ENCODE measurements at regions not wholly inside any gene's neighbourhood (a gene's known extent, or its start where the extent isn't known, plus 50 kb on each side); places are given as distances from the start of the nearest gene placed in this dataset.
"Not testable (repeated sequence)": the region's sequence is repeated elsewhere in the genome, so short reads cannot be mapped to it uniquely, and the experiment has no call there.

DNA sequence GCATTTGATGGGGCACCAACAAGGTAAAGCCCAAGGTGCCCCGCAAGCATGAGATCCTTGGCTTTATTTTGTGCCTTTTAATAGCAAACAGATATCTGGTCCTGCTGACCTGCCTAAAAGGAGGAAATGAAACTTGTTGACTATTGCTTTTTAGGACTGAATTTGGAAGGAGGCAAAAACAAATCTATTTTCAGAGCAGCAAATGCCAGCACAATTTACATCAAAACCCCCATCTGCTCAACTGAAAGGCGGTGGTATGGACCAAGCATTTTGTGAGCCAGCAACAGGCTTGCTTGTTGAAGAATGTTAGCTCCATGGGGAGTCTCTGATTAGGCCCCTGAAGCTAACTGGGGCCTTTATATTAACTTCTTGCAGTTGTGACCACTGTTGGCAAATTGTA, 192.6 kb upstream of the E2F8 start:
- WGBS, 3 donors: 78 to 95% (median 87%) methylated on average over 2 of the region's 2 CpGs
- H3K27ac ChIP-seq (ENCODE audit: low read depth, low read length): no peak overlapping the region

GRCh38 chr11:19432370-19433061, 191.8 kb upstream of the E2F8 start:
- WGBS, 3 donors: 43 to 56% (median 47%) methylated on average over 3 of the region's 3 CpGs
- no peak overlapping the region for H3K27ac ChIP-seq (ENCODE audit: low read depth, low read length)

GRCh38 chr11:19430754-19431398, 190.1 kb upstream of the E2F8 start:
- WGBS, 3 donors: 71 to 82% (median 77%) methylated on average over 8 of the region's 8 CpGs

DNA sequence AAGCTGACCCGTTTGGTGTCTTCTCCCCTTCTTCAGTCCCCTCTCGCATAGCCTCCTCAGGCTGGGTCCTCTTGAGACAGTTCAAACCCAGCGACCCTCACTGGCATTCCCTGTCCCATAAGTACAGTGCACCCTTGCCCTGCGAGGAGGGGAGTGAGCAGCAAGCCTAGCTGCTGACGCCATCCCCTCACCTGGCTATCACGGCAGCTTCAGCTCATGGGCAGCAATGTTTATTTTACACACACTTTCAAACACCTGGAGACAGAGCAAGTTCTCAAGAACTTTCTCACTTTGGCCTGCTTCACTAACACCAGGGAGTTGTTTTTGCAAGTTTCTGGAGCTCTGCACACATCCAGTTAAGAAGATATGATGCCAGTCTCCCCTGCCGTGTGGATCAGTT, 189.6 kb upstream of the E2F8 start:
- 51 to 84% (median 79%) methylated on average over 7 of the region's 7 CpGs for WGBS, 3 donors
- no peak overlapping the region for H3K27ac ChIP-seq (ENCODE audit: low read depth, low read length)

More at GRCh38 chr11:19430754-19431398, 190.1 kb upstream of the E2F8 start:
- H3K27ac ChIP-seq (ENCODE audit: low read depth, low read length): no peak overlapping the region

GRCh38 chr11:19429108-19429760, 188.5 kb upstream of the E2F8 start:
- no peak overlapping the region for H3K27ac ChIP-seq (ENCODE audit: low read depth, low read length)

DNA sequence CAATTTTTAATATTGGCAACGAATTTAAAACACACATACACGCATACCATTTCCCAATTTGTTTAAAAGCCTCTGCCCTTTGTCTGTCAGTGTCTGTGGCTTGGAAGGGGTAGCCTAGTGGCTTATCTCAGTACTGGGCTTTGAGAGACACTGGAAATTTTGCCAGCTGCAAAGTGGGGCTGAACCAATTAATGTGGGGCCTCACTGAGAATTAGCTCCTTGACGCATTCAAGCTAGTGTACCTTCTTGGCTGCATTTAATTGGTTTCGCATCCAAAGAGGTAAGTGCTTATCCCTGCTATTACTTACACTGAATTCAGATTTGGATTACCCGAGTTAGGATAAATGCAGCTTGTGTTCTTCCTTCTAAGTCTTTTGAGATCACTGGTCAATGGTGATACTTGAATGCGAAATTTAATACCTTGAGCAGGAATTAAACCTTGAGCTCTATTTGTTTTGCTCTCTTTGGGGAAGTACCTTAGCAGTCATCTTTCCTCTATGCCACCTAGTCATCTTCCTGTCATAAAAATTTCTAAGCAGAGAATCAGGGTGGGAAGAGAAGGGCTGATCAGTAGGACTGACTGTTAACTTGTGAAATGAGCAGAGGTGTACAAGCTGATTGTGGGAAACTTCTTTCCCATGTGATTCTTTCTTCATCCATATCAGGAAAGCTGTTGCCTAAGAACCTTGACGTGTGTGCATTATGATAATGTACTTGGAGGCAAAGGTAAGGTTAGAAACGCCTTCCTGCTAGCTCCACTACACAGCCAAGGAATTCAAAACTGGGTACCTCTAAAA, 187.7 kb upstream of the E2F8 start:
- H3K27ac ChIP-seq (ENCODE audit: low read depth, low read length): no peak overlapping the region
- WGBS, 3 donors: 65 to 87% (median 84%) methylated on average over 8 of the region's 8 CpGs

More at GRCh38 chr11:19429108-19429760, 188.5 kb upstream of the E2F8 start:
- 33 to 90% (median 83%) methylated on average over 3 of the region's 3 CpGs for WGBS, 3 donors

- WGBS, 3 donors: 50 to 62% (median 60%) methylated on average over 4 of the region's 4 CpGs
Measured at GRCh38 chr11:19426756-19427403, 186.1 kb upstream of the E2F8 start.

GRCh38 chr11:19426011-19426755, 185.4 kb upstream of the E2F8 start:
- H3K27ac ChIP-seq (ENCODE audit: low read depth, low read length): no peak overlapping the region
- WGBS, 3 donors: 70 to 87% (median 77%) methylated on average over 5 of the region's 5 CpGs

More at GRCh38 chr11:19426756-19427403, 186.1 kb upstream of the E2F8 start:
- no peak overlapping the region for H3K27ac ChIP-seq (ENCODE audit: low read depth, low read length)

GRCh38 chr11:19422276-19422675, 181.5 kb upstream of the E2F8 start:
- H3K27ac ChIP-seq (ENCODE audit: low read depth, low read length): no peak overlapping the region

DNA sequence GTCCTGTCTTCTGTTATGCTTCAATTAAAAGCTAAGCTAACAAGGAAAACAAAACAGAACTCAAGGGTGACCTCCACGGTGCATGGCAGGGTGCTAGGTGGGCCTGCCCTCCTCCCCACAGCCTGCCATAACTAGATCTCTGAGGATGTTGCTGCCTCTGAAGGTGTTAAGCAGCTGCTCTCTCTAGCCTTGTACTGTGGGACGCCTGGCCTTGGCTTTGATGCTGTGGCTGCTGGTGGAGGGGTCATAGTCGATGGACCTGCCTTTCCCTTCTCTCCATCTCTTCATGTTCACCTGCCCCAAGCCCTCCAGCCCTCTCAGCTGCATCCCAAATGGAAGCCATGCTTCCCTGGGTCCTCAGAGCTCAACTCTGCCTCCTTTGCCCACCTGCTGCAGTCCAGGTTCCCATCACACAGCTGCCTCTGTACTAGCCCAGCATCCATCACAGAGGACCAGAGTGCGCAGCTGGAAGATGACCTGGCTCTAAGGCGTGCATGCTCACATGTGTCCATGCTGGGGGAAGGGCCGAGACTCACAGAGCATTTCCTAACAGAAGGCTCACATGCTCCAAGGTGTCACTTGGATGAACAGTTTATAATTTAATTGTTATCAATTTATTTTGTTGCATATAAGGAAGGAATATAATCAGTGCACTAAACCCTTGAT, 180.3 kb upstream of the E2F8 start:
- H3K27ac ChIP-seq (ENCODE audit: low read depth, low read length): no peak overlapping the region
- WGBS, 3 donors: 65 to 77% (median 69%) methylated on average over 6 of the region's 6 CpGs

More at GRCh38 chr11:19422276-19422675, 181.5 kb upstream of the E2F8 start:
- WGBS, 3 donors: 82 to 85% (median 82%) methylated on average over 7 of the region's 7 CpGs

GRCh38 chr11:19419808-19420207, 179.1 kb upstream of the E2F8 start:
- H3K27ac ChIP-seq (ENCODE audit: low read depth, low read length): no peak overlapping the region
- 75 to 84% (median 83%) methylated on average over 7 of the region's 7 CpGs for WGBS, 3 donors

DNA sequence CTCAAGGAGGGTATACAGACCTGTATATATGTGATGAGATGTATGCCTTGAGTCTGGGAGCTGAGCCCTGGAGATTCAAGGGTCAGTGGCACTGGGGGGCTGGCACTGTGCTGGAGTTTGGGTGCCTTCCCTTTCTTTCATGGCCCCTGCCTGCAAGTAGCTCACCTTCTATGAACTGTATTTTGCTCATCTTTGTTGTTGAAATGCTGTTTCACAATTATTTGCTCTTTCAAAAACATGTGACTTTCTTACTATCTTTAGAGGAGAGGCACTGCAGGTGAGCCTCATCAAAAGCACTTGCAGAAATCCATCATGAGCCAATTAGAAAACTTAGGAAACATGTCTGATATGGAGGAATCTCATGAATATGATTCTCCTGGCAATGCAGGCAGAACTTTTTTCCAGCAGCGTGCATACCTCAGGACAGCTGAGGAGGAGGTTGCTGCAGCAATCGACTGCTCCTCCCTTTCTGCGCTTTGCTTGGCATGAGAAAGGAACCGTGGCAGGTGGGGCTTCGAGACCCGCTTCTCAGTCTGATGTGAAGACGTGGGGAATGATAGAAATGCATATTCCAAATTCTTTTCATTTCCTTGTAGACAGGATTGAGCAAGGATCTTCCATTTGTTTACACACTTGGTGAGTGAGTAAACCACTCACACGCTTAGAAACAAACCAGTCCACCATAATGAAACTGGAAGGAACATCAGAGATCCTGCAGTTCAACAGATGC, 178.4 kb upstream of the E2F8 start:
- WGBS, 3 donors: 32 to 53% (median 45%) methylated on average over 8 of the region's 8 CpGs
- H3K27ac ChIP-seq (ENCODE audit: low read depth, low read length): no peak overlapping the region

DNA sequence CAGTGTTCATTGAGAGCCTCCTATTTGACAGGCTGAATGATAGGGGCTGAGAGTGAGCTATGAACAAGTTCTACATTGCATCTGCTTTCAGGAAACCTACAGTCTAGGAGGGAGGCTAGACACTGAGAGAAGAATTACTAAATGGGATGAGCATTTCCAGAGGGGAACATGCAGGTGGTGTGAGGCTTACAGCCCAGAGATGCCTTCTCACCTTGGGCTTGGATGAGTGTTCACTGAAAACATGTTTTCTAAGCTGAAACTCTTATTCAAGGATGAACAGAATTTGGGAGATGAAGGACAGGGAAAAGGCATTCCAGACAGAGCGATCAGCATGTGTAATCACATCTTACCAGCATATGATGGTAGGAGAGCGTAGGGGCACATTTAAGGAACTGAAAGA, 177.5 kb upstream of the E2F8 start:
- no peak overlapping the region for H3K27ac ChIP-seq (ENCODE audit: low read depth, low read length)

GRCh38 chr11:19412070-19412469, 171.3 kb upstream of the E2F8 start:
- 16 to 28% (median 20%) methylated on average over 3 of the region's 3 CpGs for WGBS, 3 donors
- not testable (repeated sequence) for H3K27ac ChIP-seq (ENCODE audit: low read depth, low read length)

More for the DNA sequence above, 177.5 kb upstream of the E2F8 start:
- 91 to 93% (median 93%) methylated on average over 2 of the region's 2 CpGs for WGBS, 3 donors

DNA sequence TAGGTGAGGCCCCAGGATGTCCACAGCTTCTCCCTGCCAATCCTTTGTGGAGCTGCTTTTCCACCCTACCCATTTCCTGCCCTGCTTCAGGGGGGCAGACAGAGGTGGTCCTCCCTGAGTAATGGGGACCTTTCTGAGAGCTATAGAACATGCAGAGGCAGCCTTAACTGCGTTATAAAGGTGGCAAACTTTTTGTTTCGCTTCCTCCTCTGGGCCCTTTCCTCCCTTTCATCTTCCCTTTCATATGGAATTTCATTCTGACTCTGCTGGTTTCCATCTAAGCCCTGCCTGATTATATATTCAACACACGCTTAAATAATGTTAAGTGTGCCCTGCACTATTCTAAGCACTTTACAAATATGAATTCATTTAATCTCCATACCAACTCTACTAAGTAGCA, 169.3 kb upstream of the E2F8 start:
- H3K27ac ChIP-seq (ENCODE audit: low read depth, low read length): no peak overlapping the region
- 76 to 84% (median 78%) methylated on average over 3 of the region's 3 CpGs for WGBS, 3 donors

- no peak overlapping the region for H3K27ac ChIP-seq (ENCODE audit: low read depth, low read length)
- 54 to 80% (median 65%) methylated on average over 3 of the region's 3 CpGs for WGBS, 3 donors
Measured at GRCh38 chr11:19409307-19409706, 168.6 kb upstream of the E2F8 start.

Data from adipose tissue (tissue), 3 donors.